Loucy (cell line): ENCODE measurements at regions not wholly inside any gene's neighbourhood (a gene's known extent, or its start where the extent isn't known, plus 50 kb on each side); places are given as distances from the start of the nearest gene placed in this dataset.

Experiments
- H2AFZ ChIP-seq: fragments of 200-600 bp; sonication (generic); 2 replicates; pipeline ENCODE4 v1.6.0; 2016; ENCODE audit warnings: antibody characterized with exemption, mild to moderate bottlenecking, low read length, moderate library complexity
- H3F3A ChIP-seq: fragments of 200-600 bp; 2 replicates; pipeline ENCODE4 v1.6.0; 2016; ENCODE audit warnings: antibody characterized with exemption, low read depth, mild to moderate bottlenecking
- H3K27me3 ChIP-seq: fragments of 200-600 bp; sonication (generic); 2 replicates; pipeline ENCODE4 v1.6.1; 2014; ENCODE audit warnings: low read length, mild to moderate bottlenecking; ENCODE audit not compliant: insufficient read depth, poor library complexity, severe bottlenecking
- H3K36me3 ChIP-seq: fragments of 200-600 bp; sonication (generic); 2 replicates; pipeline ENCODE4 v1.6.1; 2016; ENCODE audit warnings: low read length; ENCODE audit not compliant: insufficient read depth
- H3K4me1 ChIP-seq: fragments of 200-600 bp; sonication (generic); 2 replicates; pipeline ENCODE4 v1.5.1; 2014; ENCODE audit warnings: low read length, mild to moderate bottlenecking; ENCODE audit not compliant: insufficient read depth, poor library complexity, severe bottlenecking
- H3K4me2 ChIP-seq: fragments of 200-600 bp; sonication (generic); 2 replicates; pipeline ENCODE4 v1.6.0; 2014; ENCODE audit warnings: antibody characterized with exemption, low read length, low read depth, mild to moderate bottlenecking; ENCODE audit not compliant: poor library complexity, severe bottlenecking
- H3K4me3 ChIP-seq: fragments of 200-600 bp; sonication (generic); 2 replicates; pipeline ENCODE4 v1.5.1; 2014; ENCODE audit warnings: low read length, mild to moderate bottlenecking, mixed read lengths; ENCODE audit not compliant: poor library complexity, severe bottlenecking
- H3K79me2 ChIP-seq: fragments of 200-600 bp; sonication (generic); 2 replicates; pipeline ENCODE4 v1.6.1; 2014; ENCODE audit warnings: low read length; ENCODE audit not compliant: insufficient read depth
- H3K9ac ChIP-seq: fragments of 200-600 bp; sonication (generic); 2 replicates; pipeline ENCODE4 v1.6.0; 2014; ENCODE audit warnings: mild to moderate bottlenecking, low read depth, low read length, moderate library complexity; ENCODE audit not compliant: poor library complexity, severe bottlenecking
- H3K9me2 ChIP-seq: fragments of 200-600 bp; sonication (generic); replicated peaks from 2 replicates; pipeline ENCODE4 v1.6.1; 2016; ENCODE audit warnings: low read depth, low read length, mixed read lengths
- H3K9me3 ChIP-seq: fragments of 200-600 bp; sonication (generic); 2 replicates; pipeline ENCODE4 v1.6.1; 2014; ENCODE audit warnings: mild to moderate bottlenecking, antibody characterized with exemption, low read length, low read depth; ENCODE audit not compliant: insufficient read depth
- H4K20me1 ChIP-seq: fragments of 200-600 bp; sonication (generic); 2 replicates; pipeline ENCODE4 v1.6.0; 2014; ENCODE audit warnings: antibody characterized with exemption, low read length, mild to moderate bottlenecking; ENCODE audit not compliant: insufficient read depth, poor library complexity, severe bottlenecking
- EZH2phosphoT487 ChIP-seq: fragments of 200-600 bp; IDR thresholded peaks from 2 replicates; pipeline ENCODE4 v1.6.1; 2018; ENCODE audit warnings: antibody characterized with exemption, mild to moderate bottlenecking, moderate library complexity, borderline replicate concordance
- TF ChIP-seq, protein P1 (sequence below): fragments of 200-600 bp; sonication (generic); conservative IDR thresholded peaks from 2 replicates; pipeline ENCODE4 v1.5.1; 2014; ENCODE audit warnings: mild to moderate bottlenecking, antibody characterized with exemption, low read length

DNA sequence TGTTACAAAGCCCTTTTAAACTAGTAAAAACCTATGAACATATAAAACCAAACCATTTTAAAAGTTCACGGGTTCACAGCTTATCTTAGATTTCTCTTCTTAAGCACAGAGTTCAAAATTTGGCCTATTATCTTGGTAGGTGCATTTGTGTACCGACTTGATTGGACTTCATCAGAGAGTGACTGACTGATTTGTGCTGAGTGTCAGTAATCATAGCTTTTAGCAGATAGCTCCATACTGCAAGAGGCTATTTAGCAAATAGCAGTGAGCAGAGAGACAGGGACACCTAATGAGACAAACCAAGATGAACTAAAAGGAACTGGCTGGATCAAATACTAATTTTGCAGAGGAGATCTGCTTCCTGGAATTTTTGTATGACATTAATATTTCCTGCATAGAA, 274.5 kb downstream of the PRR16 start:
- H3K4me3 ChIP-seq = no peak overlapping the region
- no peaks in the 10 kb centered on the region for H3K4me1 ChIP-seq
- no peaks in the 10 kb centered on the region for H4K20me1 ChIP-seq
- H3K36me3 ChIP-seq = no peaks in the 10 kb centered on the region
- no peaks in the 10 kb centered on the region for H3K27me3 ChIP-seq
- H2AFZ ChIP-seq = no peak overlapping the region
- H3K9ac ChIP-seq = no peak overlapping the region
- TF ChIP-seq EZH2phosphoT487 = no peak
- TF ChIP-seq, protein P1, sequence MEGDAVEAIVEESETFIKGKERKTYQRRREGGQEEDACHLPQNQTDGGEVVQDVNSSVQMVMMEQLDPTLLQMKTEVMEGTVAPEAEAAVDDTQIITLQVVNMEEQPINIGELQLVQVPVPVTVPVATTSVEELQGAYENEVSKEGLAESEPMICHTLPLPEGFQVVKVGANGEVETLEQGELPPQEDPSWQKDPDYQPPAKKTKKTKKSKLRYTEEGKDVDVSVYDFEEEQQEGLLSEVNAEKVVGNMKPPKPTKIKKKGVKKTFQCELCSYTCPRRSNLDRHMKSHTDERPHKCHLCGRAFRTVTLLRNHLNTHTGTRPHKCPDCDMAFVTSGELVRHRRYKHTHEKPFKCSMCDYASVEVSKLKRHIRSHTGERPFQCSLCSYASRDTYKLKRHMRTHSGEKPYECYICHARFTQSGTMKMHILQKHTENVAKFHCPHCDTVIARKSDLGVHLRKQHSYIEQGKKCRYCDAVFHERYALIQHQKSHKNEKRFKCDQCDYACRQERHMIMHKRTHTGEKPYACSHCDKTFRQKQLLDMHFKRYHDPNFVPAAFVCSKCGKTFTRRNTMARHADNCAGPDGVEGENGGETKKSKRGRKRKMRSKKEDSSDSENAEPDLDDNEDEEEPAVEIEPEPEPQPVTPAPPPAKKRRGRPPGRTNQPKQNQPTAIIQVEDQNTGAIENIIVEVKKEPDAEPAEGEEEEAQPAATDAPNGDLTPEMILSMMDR = no peak
- no peaks in the 10 kb centered on the region for H3K9me2 ChIP-seq
- no peaks in the 10 kb centered on the region for H3K9me3 ChIP-seq
- H3K4me2 ChIP-seq = no peak overlapping the region
- H3F3A ChIP-seq = no peaks in the 10 kb centered on the region
- H3K79me2 ChIP-seq = no peaks in the 10 kb centered on the region

- H3K4me1 ChIP-seq = no peaks in the 10 kb centered on the region
- H3K27me3 ChIP-seq = no peaks in the 10 kb centered on the region
- H2AFZ ChIP-seq = no peak overlapping the region
- no peaks in the 10 kb centered on the region for H3F3A ChIP-seq
- no peaks in the 10 kb centered on the region for H3K9me3 ChIP-seq
- H3K9ac ChIP-seq = no peak overlapping the region
- H3K79me2 ChIP-seq = no peaks in the 10 kb centered on the region
- H4K20me1 ChIP-seq = no peaks in the 10 kb centered on the region
- no peaks in the 10 kb centered on the region for H3K36me3 ChIP-seq
- TF ChIP-seq, protein P1 = no peak
- no peak for TF ChIP-seq EZH2phosphoT487
- no peak overlapping the region for H3K4me3 ChIP-seq
- no peaks in the 10 kb centered on the region for H3K9me2 ChIP-seq
- no peak overlapping the region for H3K4me2 ChIP-seq
Observed at GRCh38 chr5:120740989-120741388, 276.9 kb downstream of the PRR16 start.

DNA sequence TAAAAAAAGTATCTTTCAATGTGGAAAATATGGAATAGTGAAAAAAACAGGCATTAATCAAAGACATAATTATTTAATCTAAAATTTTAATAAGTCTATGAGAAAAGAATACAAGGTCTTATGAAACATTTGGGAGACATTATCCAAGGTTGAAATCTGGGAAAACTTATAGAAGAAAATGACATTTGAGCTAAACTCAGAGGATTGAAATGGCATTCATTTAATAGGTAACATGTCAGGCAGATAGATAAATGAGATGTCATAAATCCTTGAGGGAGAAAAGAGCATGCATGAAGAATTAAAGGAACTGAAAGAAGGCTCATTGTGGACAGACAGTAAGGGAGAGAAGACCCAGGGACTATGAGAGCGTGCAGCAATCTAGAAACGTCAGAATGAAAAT, 284.4 kb downstream of the PRR16 start:
- no peaks in the 10 kb centered on the region for H3K9me3 ChIP-seq
- no peak overlapping the region for H3K4me2 ChIP-seq
- H3K9me2 ChIP-seq = no peaks in the 10 kb centered on the region
- no peak overlapping the region for H3K9ac ChIP-seq
- no peaks in the 10 kb centered on the region for H3F3A ChIP-seq
- H2AFZ ChIP-seq = no peak overlapping the region
- no peaks in the 10 kb centered on the region for H3K4me1 ChIP-seq
- H3K4me3 ChIP-seq = no peak overlapping the region
- no peaks in the 10 kb centered on the region for H3K27me3 ChIP-seq
- no peaks in the 10 kb centered on the region for H4K20me1 ChIP-seq
- no peaks in the 10 kb centered on the region for H3K36me3 ChIP-seq
- TF ChIP-seq EZH2phosphoT487 = no peak
- TF ChIP-seq, protein P1 = no peak
- H3K79me2 ChIP-seq = no peaks in the 10 kb centered on the region
